ENCODE measurements at regions not wholly inside any gene's neighbourhood (a gene's known extent, or its start where the extent isn't known, plus 50 kb on each side); places are given as distances from the start of the nearest gene placed in this dataset.

DNA sequence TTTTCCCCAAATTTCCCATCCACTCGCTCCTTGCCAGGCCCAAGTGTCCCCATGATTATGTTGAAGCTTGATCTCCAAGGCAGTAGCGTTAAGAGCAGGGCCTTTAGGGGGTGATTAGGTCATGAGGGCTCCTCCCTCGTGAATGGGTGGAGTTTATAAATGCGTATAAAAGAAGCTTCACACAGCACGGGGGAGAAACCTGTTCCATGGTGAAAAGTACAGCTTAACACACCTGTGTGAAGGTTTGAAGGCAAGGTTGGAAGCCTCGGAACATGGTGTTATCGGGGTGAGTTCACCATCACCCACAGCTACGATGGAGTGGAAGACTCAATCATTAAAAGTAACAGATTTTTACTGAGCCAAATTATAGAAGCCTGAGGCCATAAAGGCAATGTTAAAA lies 137.4 kb upstream of the ALKAL2 start:
- TF ChIP-seq, protein P1, sequence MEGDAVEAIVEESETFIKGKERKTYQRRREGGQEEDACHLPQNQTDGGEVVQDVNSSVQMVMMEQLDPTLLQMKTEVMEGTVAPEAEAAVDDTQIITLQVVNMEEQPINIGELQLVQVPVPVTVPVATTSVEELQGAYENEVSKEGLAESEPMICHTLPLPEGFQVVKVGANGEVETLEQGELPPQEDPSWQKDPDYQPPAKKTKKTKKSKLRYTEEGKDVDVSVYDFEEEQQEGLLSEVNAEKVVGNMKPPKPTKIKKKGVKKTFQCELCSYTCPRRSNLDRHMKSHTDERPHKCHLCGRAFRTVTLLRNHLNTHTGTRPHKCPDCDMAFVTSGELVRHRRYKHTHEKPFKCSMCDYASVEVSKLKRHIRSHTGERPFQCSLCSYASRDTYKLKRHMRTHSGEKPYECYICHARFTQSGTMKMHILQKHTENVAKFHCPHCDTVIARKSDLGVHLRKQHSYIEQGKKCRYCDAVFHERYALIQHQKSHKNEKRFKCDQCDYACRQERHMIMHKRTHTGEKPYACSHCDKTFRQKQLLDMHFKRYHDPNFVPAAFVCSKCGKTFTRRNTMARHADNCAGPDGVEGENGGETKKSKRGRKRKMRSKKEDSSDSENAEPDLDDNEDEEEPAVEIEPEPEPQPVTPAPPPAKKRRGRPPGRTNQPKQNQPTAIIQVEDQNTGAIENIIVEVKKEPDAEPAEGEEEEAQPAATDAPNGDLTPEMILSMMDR (IDR thresholded peaks at IDR 0.05; ENCODE audit: insufficient read depth, low read length, missing control alignments) = no peak
- CTCF ChIA-PET = no interaction called here
- no peak for DNase-seq (ENCODE audit: low read depth, low spot score)
- POLR2A ChIA-PET = no interaction called here
- H3K4me3 ChIP-seq (ENCODE audit: low read depth, low read length) = no peak overlapping the region

DNA sequence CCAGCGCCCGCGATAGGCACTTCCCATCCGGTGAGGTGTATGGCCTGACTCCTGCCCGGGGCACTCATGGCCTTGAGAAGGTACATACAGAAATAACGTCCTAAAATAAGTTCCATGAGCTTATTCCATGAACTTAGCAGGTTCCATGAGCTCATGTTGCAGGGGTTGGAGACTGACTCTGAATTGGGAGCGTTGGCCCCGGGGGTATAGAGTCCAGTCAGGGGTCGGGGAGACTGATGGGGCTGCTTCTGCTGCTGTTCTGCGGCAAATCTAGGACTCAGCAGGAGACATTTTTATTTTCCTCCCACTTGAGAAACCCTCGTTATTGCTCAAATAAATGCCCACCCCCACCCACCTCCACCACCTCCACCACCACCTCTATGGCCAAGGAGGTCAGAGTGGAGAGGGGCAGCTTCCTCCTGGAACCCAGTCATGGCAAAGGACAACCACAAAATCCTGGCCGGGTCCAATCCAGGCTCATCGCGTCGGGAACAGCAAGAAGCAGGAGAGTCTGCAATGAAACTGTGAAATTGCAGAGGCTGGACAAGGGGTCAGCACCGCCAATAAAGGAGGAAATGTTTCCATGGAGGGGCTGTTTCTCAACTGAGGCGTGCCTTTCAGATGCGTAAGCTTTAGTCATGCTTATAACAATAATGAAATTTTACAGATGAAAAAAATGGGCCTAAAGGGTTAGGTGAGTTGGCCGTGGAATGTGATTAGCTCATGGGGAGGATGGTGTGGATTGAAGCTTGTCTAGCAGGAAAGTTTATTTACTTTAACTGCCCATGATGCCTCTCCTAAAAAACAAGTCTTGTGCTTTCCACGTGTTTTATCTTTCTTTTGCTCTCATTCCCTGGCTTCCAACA lies 136.6 kb upstream of the ALKAL2 start:
- TF ChIP-seq, protein P1 (IDR thresholded peaks at IDR 0.05; ENCODE audit: insufficient read depth, low read length, missing control alignments) = no peak
- POLR2A ChIA-PET = no interaction called here
- CTCF ChIA-PET = no interaction called here
- no peak for DNase-seq (ENCODE audit: low read depth, low spot score)
- H3K4me3 ChIP-seq (ENCODE audit: low read depth, low read length) = no peak overlapping the region

DNA sequence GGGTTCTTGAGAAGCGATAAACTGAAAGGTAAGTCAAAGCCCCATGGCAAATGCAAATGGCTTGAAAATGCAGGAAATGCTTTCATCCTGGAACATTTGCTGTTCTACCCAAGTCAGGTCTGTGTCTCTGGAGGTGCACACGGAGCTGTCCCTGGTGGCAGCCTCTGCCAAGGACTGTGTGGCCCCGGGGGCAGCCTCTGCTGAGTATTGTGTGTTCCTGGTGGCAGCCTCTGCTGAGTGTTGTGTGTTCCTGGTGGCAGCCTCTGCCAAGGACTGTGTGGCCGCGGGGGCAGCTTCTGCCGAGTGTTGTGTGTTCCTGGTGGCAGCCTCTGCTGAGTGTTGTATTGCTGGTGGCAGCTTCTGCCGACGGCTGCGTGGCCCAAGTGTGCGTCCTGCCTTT lies 135.6 kb upstream of the ALKAL2 start:
- ChIA-PET CTCF (no interaction called here), POLR2A (no interaction called here)
- H3K4me3 ChIP-seq (ENCODE audit: low read depth, low read length) = no peak overlapping the region
- TF ChIP-seq, protein P1 (IDR thresholded peaks at IDR 0.05; ENCODE audit: insufficient read depth, low read length, missing control alignments) = no peak
- DNase-seq (ENCODE audit: low read depth, low spot score) = no peak

- ChIA-PET POLR2A (no interaction called here), CTCF (no interaction called here)
- H3K4me3 ChIP-seq (ENCODE audit: low read depth, low read length) = no peak overlapping the region
- no peak for DNase-seq (ENCODE audit: low read depth, low spot score)
- TF ChIP-seq, protein P1 (IDR thresholded peaks at IDR 0.05; ENCODE audit: insufficient read depth, low read length, missing control alignments) = no peak
Observed at GRCh38 chr2:422676-423435, 135.0 kb upstream of the ALKAL2 start.

- POLR2A ChIA-PET = no interaction called here
- DNase-seq (ENCODE audit: low read depth, low spot score) = no peak
- CTCF ChIA-PET = no interaction called here
- TF ChIP-seq, protein P1 (IDR thresholded peaks at IDR 0.05; ENCODE audit: insufficient read depth, low read length, missing control alignments) = no peak
- H3K4me3 ChIP-seq (ENCODE audit: low read depth, low read length) = no peak overlapping the region
Observed at GRCh38 chr2:421406-421805, 133.5 kb upstream of the ALKAL2 start.

DNA sequence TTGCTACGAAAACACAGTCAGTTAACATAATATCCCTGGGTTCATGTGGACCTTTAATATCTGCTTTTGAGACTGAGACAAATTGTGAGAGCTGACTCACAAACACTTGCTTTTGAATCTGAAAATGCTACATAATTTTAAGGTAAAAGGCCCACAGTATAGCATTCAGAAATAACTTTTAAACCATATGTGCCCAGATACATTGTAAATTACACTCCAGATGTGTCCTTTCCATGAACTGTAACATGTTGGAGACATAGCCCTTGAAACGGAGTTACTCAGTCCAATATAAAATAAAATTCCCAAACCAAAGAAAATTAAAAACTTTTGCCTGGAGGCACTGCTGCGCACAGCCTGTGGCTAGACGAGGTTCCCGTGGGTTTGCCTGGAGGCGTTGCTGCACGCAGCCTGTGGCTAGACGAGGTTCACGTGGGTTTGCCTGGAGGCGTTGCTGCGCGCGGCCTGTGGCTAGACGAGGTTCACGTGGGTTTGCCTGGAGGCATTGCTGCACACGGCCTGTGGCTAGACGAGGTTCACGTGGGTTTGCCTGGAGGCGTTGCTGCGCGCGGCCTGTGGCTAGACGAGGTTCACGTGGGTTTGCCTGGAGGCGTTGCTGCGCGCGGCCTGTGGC lies 131.9 kb upstream of the ALKAL2 start:
- TF ChIP-seq, protein P1 (IDR thresholded peaks at IDR 0.05; ENCODE audit: insufficient read depth, low read length, missing control alignments) = no peak
- ChIA-PET CTCF (no interaction called here), POLR2A (no interaction called here)
- DNase-seq (ENCODE audit: low read depth, low spot score) = no peak
- H3K4me3 ChIP-seq (ENCODE audit: low read depth, low read length) = no peak overlapping the region
